ENCODE measurements at regions not wholly inside any gene's neighbourhood (a gene's known extent, or its start where the extent isn't known, plus 50 kb on each side); places are given as distances from the start of the nearest gene placed in this dataset.

- CTCF ChIA-PET (ENCODE audit: low intra/inter-chr PET ratio) = no interaction called here
- TF ChIP-seq C11orf30 (IDR thresholded peaks at IDR 0.05; ENCODE audit: low read depth) = 0 out of 2 replicates have a peak, but pooled peaks have one; percentile 9
- TF ChIP-seq MAFK (IDR thresholded peaks at IDR 0.05; ENCODE audit: low read length) = peak; percentile 53; the same call in 1 of the 2 replicates
- no peak for TF ChIP-seq RREB1 (CRISPR knock-in tag; IDR thresholded peaks at IDR 0.05)
- peak; percentile 56 for TF ChIP-seq ZNF316 (IDR thresholded peaks at IDR 0.05)
- peak; percentile 58 for TF ChIP-seq MAFF (IDR thresholded peaks at IDR 0.05; ENCODE audit: low read length)
- 3% methylated on average over 2 of the region's 2 CpGs for WGBS (ENCODE audit: insufficient coverage, low coverage, missing lambda C conversion rate)
These were observed 870.9 kb downstream of the GBE1 start for GRCh38 chr3:80890571-80890970.

More at GRCh38 chr3:80890571-80890970, 870.9 kb downstream of the GBE1 start:
- no peak for ATAC-seq
- POLR2A ChIA-PET = no interaction called here
- Histone ChIP-seq H4K20me1 (replicated peaks; ENCODE audit: control insufficient read depth, insufficient read depth, low read length) (no peaks in the 10 kb centered on the region), H3K4me1 (replicated peaks in 1 of 2; ENCODE audit: control insufficient read depth in 2 of 2, insufficient read depth in 2 of 2, low read length in 2 of 2) (no peaks in the 10 kb centered on the region), H3K9me1 (ENCODE audit: control insufficient read depth, insufficient read depth, low read length) (no peaks in the 10 kb centered on the region), H3K27ac (ENCODE audit: extremely low read depth, low read depth, low read length) (no peak overlapping the region), H3K27me3 (ENCODE audit: control insufficient read depth in 2 of 2, insufficient read depth in 2 of 2, low read length in 2 of 2) (no peaks in the 10 kb centered on the region), H3K79me2 (ENCODE audit: control insufficient read depth, insufficient read depth, low read length) (no peaks in the 10 kb centered on the region), H3K4me2 (ENCODE audit: insufficient read depth, low read length) (no peak overlapping the region), H3K9me3 (replicated peaks; ENCODE audit: control insufficient read depth, insufficient read depth, low read depth, low read length) (no peaks in the 10 kb centered on the region), H3K4me3 (no peak overlapping the region), H2AFZ (ENCODE audit: low read depth, low read length) (no peak overlapping the region), H3K9ac (ENCODE audit: insufficient read depth in 1 of 2, low read depth in 2 of 2, low read length in 2 of 2) (no peak overlapping the region), H3K36me3 (ENCODE audit: control insufficient read depth, insufficient read depth, low read length) (no peaks in the 10 kb centered on the region)
- no peak for FAIRE-seq
- in situ Hi-C loops (cut with MboI) (no loop called here), intact Hi-C loops (cut with micrococcal nuclease) (no loop called here)
- no TSS peak for BruUV-seq (replicated peaks)
- DNase-seq (ENCODE audit: extremely low read depth in 1 of 4, low spot score in 3 of 4) = no peak

Data from K562 (cell line).